Spleen (tissue), 11 donors: ENCODE measurements at regions not wholly inside any gene's neighbourhood (a gene's known extent, or its start where the extent isn't known, plus 50 kb on each side); places are given as distances from the start of the nearest gene placed in this dataset.

ENCODE experiments used
- DNase-seq: peaks from one replicate; pipeline ENCODE4 v3.0.0-alpha.2; 2020
- H3K27ac ChIP-seq, 8 donors: fragments of 200-600 bp; sonication (generic) in 7 of 8; 1 replicate in 4 of 8; 2 replicates in 4 of 8; pipeline versions ENCODE4 v1.5.0 to v1.8.0; 2016 to 2021; ENCODE audit warnings: inconsistent platforms in 4 of 8, mild to moderate bottlenecking in 4 of 8, moderate library complexity in 1 of 8
- H3K27me3 ChIP-seq, 7 donors: fragments of 200-600 bp; sonication (generic) in 6 of 7; replicated peaks in 1 of 7; 1 replicate in 4 of 7; 2 replicates in 3 of 7; pipeline versions ENCODE4 v1.5.0 to v1.8.0; 2016 to 2021; ENCODE audit warnings: inconsistent platforms in 3 of 7, mild to moderate bottlenecking in 1 of 7
- H3K36me3 ChIP-seq, 6 donors: fragments of 200-600 bp; sonication (generic) in 5 of 6; 1 replicate in 4 of 6; 2 replicates in 2 of 6; pipeline versions ENCODE4 v1.5.0 to v1.8.0; 2016 to 2021; ENCODE audit warnings: inconsistent platforms in 2 of 6
- H3K4me1 ChIP-seq, 6 donors: fragments of 200-600 bp; sonication (generic) in 5 of 6; 1 replicate in 3 of 6; 2 replicates in 3 of 6; pipeline versions ENCODE4 v1.5.0 to v1.8.0; 2016 to 2021; ENCODE audit warnings: inconsistent platforms in 3 of 6
- H3K4me3 ChIP-seq, 8 donors: fragments of 200-600 bp; sonication (generic) in 7 of 8; 1 replicate in 4 of 8; 2 replicates in 4 of 8; pipeline versions ENCODE4 v1.5.0 to v1.8.0; 2016 to 2021; ENCODE audit warnings: inconsistent platforms in 4 of 8, mild to moderate bottlenecking in 4 of 8, moderate library complexity in 2 of 8
- H3K9me3 ChIP-seq, 8 donors: fragments of 200-600 bp; sonication (generic) in 7 of 8; 1 replicate in 4 of 8; 2 replicates in 4 of 8; pipeline versions ENCODE4 v1.5.0 to v1.8.0; 2016 to 2021; ENCODE audit warnings: inconsistent platforms in 4 of 8
- CTCF ChIP-seq, 11 experiments: fragments of 200-600 bp in 7 of 11; fragments of 450-650 bp in 4 of 11; sonication (generic) in 4 of 11; IDR thresholded peaks in 8 of 11; conservative IDR thresholded peaks in 3 of 11; 1 replicate in 7 of 11; 2 replicates in 4 of 11; pipeline versions ENCODE4 v1.4.0 to v1.8.0; 2016 to 2021; ENCODE audit warnings: antibody characterized with exemption in 11 of 11, inconsistent platforms in 4 of 11, mild to moderate bottlenecking in 1 of 11
- POLR2A ChIP-seq, 3 donors: fragments of 450-650 bp; IDR thresholded peaks; one replicate each; pipeline ENCODE4 v1.5.1; 2017; ENCODE audit warnings: antibody characterized with exemption in 3 of 3, mild to moderate bottlenecking in 1 of 3
- POLR2AphosphoS5 ChIP-seq, 3 donors: sonication (generic); formaldehyde crosslinking; IDR thresholded peaks; one replicate each; pipeline ENCODE4 v1.5.1; 2017; ENCODE audit warnings: antibody characterized with exemption in 3 of 3
- WGBS, 5 donors: extraction: QIAGEN DNeasy Blood & Tissue Kit in 3 of 5; methylation state at CpG; one replicate each; pipeline versions ENCODE4 v1.1.5 to v1.1.7; 2013 to 2018; 5-methylcytosine and 5-hydroxymethylcytosine counted together
- intact Hi-C: fragments of 100-400 bp; cut with DNase I; formaldehyde crosslinking; loops from one replicate; pipeline ENCODE4 v1.15.0; 2023; ENCODE audit warnings: low total_unique reads
- donor health status: healthy with polysubstance abuse.
- donor health status: DM: no; HTN: no; CAD: no; lungs with moderate emphysema.
- donor health status: DM: no; HTN: no; CAD: no.
- donor health status: Bipolar disorder and iron deficiency.
- donor health status: healthy.
- donor health status: DM: no; HTN: no; CAD: no.
- donor health status: DM: yes; HTN: yes; CAD: no.

GRCh38 chr12:105961821-105962671 lies 176.7 kb downstream of the NUAK1 start:
- no peak for DNase-seq
- TF ChIP-seq CTCF (IDR thresholded peaks at IDR 0.05 in 8 of 11, conservative IDR thresholded peaks at IDR 0.05 in 3 of 11): no peak
- TF ChIP-seq POLR2A (IDR thresholded peaks at IDR 0.05): no peak
- TF ChIP-seq POLR2AphosphoS5 (IDR thresholded peaks at IDR 0.05): no peak
- Histone ChIP-seq H3K4me3 (no peak overlapping the region), H3K36me3 (no peaks in the 10 kb centered on the region), H3K9me3 (no peaks in the 10 kb centered on the region), H3K27ac (no peak overlapping the region), H3K27me3 (peaks cover 0 to 21% (median 0%) of the 10 kb centered on the region in 7 donors), H3K4me1 (no peaks in the 10 kb centered on the region)
- WGBS, 5 donors: 85 to 97% (median 93%) methylated on average over 1 of the region's 1 CpG
- intact Hi-C loops: no loop called here

GRCh38 chr12:105967038-105967776 lies 171.5 kb downstream of the NUAK1 start:
- no peak for DNase-seq
- Histone ChIP-seq H3K27ac (peak overlapping the region in 1 of 8 donors; percentile 13), H3K27me3 (no peaks in the 10 kb centered on the region), H3K4me1 (no peaks in the 10 kb centered on the region), H3K9me3 (no peaks in the 10 kb centered on the region), H3K36me3 (no peaks in the 10 kb centered on the region), H3K4me3 (no peak overlapping the region)
- intact Hi-C loops: no loop called here
- TF ChIP-seq POLR2AphosphoS5 (IDR thresholded peaks at IDR 0.05): no peak
- TF ChIP-seq CTCF (IDR thresholded peaks at IDR 0.05 in 8 of 11, conservative IDR thresholded peaks at IDR 0.05 in 3 of 11): no peak
- no peak for TF ChIP-seq POLR2A (IDR thresholded peaks at IDR 0.05)
- 59 to 77% (median 72%) methylated on average over 5 of the region's 5 CpGs for WGBS, 5 donors

- WGBS, 5 donors: 92 to 100% (median 96%) methylated on average over 1 of the region's 1 CpG
- intact Hi-C loops: no loop called here
- Histone ChIP-seq H3K36me3 (no peaks in the 10 kb centered on the region), H3K27me3 (no peaks in the 10 kb centered on the region), H3K27ac (no peak overlapping the region), H3K4me3 (no peak overlapping the region), H3K9me3 (no peaks in the 10 kb centered on the region), H3K4me1 (no peaks in the 10 kb centered on the region)
- no peak for DNase-seq
- TF ChIP-seq POLR2A (IDR thresholded peaks at IDR 0.05): no peak
Measured at GRCh38 chr12:105968025-105968424, 170.7 kb downstream of the NUAK1 start.

GRCh38 chr12:105970885-105971284 lies 167.9 kb downstream of the NUAK1 start:
- H3K36me3 ChIP-seq: no peaks in the 10 kb centered on the region
- H3K4me1 ChIP-seq: no peaks in the 10 kb centered on the region
- H3K27ac ChIP-seq: no peak overlapping the region
- intact Hi-C loops: no loop called here
- WGBS, 5 donors: 77 to 94% (median 87%) methylated on average over 2 of the region's 2 CpGs
- no peak for TF ChIP-seq CTCF (IDR thresholded peaks at IDR 0.05 in 8 of 11, conservative IDR thresholded peaks at IDR 0.05 in 3 of 11)
- TF ChIP-seq POLR2AphosphoS5 (IDR thresholded peaks at IDR 0.05): no peak
- no peak for TF ChIP-seq POLR2A (IDR thresholded peaks at IDR 0.05)
- H3K27me3 ChIP-seq: no peaks in the 10 kb centered on the region
- no peaks in the 10 kb centered on the region for H3K9me3 ChIP-seq
- H3K4me3 ChIP-seq: no peak overlapping the region
- no peak for DNase-seq
